Inferior parietal cortex (tissue), 1 donor: ENCODE measurements at regions not wholly inside any gene's neighbourhood (a gene's known extent, or its start where the extent isn't known, plus 50 kb on each side); places are given as distances from the start of the nearest gene placed in this dataset.

Source experiments
- DNase-seq: peaks from one replicate; pipeline ENCODE4 v3.0.0-alpha.2; 2016; ENCODE audit errors: extremely low spot score

GRCh38 chr4:155521382-155521781 is 144.6 kb upstream of the MAP9 start:
- no peak for DNase-seq

- no peak for DNase-seq
These were observed 138.8 kb upstream of the MAP9 start for GRCh38 chr4:155515444-155516075.

GRCh38 chr4:155514628-155515027 is 137.9 kb upstream of the MAP9 start:
- DNase-seq, result no peak

- DNase-seq, result no peak
These were observed 136.1 kb upstream of the MAP9 start for GRCh38 chr4:155512817-155513216.

GRCh38 chr4:155512046-155512445 is 135.3 kb upstream of the MAP9 start:
- DNase-seq, result no peak

- no peak for DNase-seq
These were observed 134.0 kb upstream of the MAP9 start for GRCh38 chr4:155510771-155511170.

GRCh38 chr4:155509555-155509954 is 132.8 kb upstream of the MAP9 start:
- DNase-seq, result no peak

- no peak for DNase-seq
These were observed 130.0 kb upstream of the MAP9 start for GRCh38 chr4:155506745-155507144.

- no peak for DNase-seq
These were observed 128.6 kb upstream of the MAP9 start for GRCh38 chr4:155505321-155505720.

- DNase-seq, result no peak
These were observed 120.5 kb upstream of the MAP9 start for GRCh38 chr4:155497306-155497705.

- no peak for DNase-seq
These were observed 119.5 kb upstream of the MAP9 start for GRCh38 chr4:155496294-155496626.

GRCh38 chr4:155495572-155496293 is 119.0 kb upstream of the MAP9 start:
- no peak for DNase-seq

- DNase-seq, result no peak
These were observed 117.4 kb upstream of the MAP9 start for GRCh38 chr4:155494037-155494718.

- no peak for DNase-seq
These were observed 114.8 kb upstream of the MAP9 start for GRCh38 chr4:155491336-155492120.

- DNase-seq, result no peak
These were observed 112.5 kb upstream of the MAP9 start for GRCh38 chr4:155489271-155489670.

GRCh38 chr4:155488691-155489090 is 111.9 kb upstream of the MAP9 start:
- no peak for DNase-seq

GRCh38 chr4:155487210-155487609 is 110.4 kb upstream of the MAP9 start:
- DNase-seq, result no peak

- no peak for DNase-seq
These were observed 104.4 kb upstream of the MAP9 start for GRCh38 chr4:155481150-155481549.

GRCh38 chr4:155479835-155480234 is 103.1 kb upstream of the MAP9 start:
- no peak for DNase-seq

- DNase-seq, result no peak
These were observed 101.6 kb upstream of the MAP9 start for GRCh38 chr4:155478336-155478835.

- DNase-seq, result no peak
These were observed 98.0 kb upstream of the MAP9 start for GRCh38 chr4:155474758-155475157.

GRCh38 chr4:155473420-155474095 is 96.8 kb upstream of the MAP9 start:
- DNase-seq, result no peak
